ENCODE measurements at regions not wholly inside any gene's neighbourhood (a gene's known extent, or its start where the extent isn't known, plus 50 kb on each side); places are given as distances from the start of the nearest gene placed in this dataset.

DNA sequence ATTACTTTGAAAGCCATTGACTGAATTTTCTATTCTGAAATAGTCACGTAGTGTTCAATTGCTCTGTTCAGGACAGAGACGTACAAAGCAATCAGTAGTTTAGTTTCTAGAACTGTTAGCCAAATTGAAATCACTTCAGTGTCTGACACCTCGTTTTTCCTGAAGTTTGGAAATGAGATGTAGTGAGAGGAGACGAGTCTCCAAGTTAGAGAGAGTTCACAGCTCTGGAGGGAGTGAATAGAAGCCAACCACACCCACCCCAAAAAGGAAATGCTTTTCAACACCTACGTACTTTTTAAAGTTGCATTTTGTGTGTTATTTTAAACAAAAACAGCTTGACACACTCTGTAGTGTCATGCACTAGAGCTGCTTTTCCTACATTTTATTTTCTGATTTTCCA is 296.0 kb downstream of the ADGRG6 start:
- H3K4me1 Mint-ChIP-seq: peaks cover 14% of the 10 kb centered on the region
- no peak overlapping the region for H3K4me3 Mint-ChIP-seq
- H3K36me3 Mint-ChIP-seq: no peaks in the 10 kb centered on the region
- H3K9me3 Mint-ChIP-seq: peaks cover 12% of the 10 kb centered on the region
- H3K27ac Mint-ChIP-seq: no peak overlapping the region
- H3K27me3 Mint-ChIP-seq: no peaks in the 10 kb centered on the region

DNA sequence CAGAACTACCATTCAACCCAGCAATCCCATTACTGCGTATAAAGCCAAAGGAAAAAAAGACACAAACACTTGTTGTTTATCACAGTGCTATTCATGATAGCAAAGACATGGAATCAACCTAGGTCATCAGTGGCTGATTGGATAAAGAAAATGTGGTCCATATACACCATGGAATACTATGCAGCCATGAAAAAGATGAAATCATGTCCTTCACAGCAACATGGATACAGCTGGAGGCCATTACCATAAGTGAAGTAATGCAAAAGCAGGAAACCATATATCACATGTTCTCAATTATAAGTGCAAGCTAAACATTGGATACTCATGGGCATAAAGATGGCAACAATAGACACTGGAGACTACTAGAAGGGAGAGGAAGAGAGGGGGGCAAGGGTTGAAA is 299.6 kb downstream of the ADGRG6 start:
- Mint-ChIP-seq H3K27ac (no peak overlapping the region), H3K9me3 (peaks cover 12% of the 10 kb centered on the region)

DNA sequence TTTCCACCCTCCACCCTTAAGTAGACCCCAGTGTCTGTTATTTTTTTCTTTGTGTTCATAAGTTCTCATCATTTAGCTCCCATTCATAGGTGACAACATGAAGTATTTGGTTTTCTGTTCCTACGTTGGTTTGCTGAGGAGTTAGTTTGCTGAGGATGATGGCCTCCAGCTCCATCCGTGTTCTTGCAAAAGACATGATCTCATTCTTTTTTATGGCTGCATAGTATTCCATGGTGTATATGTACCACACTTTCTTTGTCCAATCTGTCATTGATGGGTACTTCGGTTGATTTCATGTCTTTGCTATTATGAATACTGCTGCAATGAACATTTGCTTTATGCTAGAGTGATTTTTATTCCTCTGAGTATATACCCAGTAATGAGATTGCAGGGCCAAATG is 301.2 kb downstream of the ADGRG6 start:
- H3K27me3 Mint-ChIP-seq: no peaks in the 10 kb centered on the region
- H3K4me3 Mint-ChIP-seq: no peak overlapping the region
- no peak overlapping the region for H3K27ac Mint-ChIP-seq
- H3K4me1 Mint-ChIP-seq: peaks cover 16% of the 10 kb centered on the region
- H3K9me3 Mint-ChIP-seq: peaks cover 12% of the 10 kb centered on the region
- H3K36me3 Mint-ChIP-seq: no peaks in the 10 kb centered on the region

More for the DNA sequence above, 299.6 kb downstream of the ADGRG6 start:
- Mint-ChIP-seq H3K36me3 (no peaks in the 10 kb centered on the region), H3K27me3 (no peaks in the 10 kb centered on the region), H3K4me3 (no peak overlapping the region), H3K4me1 (peaks cover 27% of the 10 kb centered on the region)

DNA sequence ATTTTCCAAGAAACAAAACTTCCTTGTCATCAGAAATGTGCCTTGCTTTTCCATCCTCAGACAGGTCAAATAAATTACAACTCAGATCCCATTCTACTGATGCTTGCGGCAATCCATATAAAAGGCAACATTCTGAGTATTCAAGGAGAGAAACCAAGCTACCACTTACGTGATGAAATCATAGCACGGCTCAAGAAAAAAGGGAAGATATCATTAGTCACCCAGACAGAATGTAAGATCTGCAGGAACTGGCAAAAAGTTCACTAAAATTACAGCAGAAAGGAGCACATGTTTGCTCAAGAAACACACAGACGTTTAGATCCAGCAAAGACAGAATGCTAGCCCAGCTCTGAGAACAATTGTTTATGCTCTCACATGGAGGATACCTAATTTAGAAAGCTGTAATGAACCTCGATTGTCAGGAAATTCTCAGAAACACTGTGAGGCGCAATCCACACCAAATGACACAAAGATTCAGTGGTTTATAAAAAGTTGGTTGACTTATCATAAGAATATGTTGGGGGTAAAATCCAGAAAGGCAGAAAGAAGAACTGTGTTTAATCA is 304.2 kb downstream of the ADGRG6 start:
- H3K4me1 Mint-ChIP-seq: peaks cover 13% of the 10 kb centered on the region
- H3K36me3 Mint-ChIP-seq: no peaks in the 10 kb centered on the region
- H3K27ac Mint-ChIP-seq: no peak overlapping the region
- H3K27me3 Mint-ChIP-seq: no peaks in the 10 kb centered on the region
- no peak overlapping the region for H3K4me3 Mint-ChIP-seq
- peaks cover 9% of the 10 kb centered on the region for H3K9me3 Mint-ChIP-seq

DNA sequence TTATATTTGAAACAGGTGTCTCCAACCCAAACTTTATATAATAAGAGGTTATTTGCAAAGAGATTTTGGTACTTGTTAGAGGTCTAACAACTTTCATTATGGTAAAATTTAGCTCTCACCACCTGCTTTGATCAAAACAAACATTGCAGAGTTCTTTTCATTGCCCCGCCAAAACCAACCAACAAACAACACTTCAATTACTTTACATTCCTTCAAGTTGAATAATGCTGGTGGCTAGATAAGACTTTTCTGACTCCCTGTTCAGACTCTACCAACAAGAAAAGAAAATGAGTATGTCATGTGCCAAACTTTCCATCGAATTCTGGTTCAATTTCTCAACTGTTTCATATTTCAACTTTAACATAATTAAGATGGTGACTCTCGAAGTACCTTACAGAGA is 311.1 kb downstream of the ADGRG6 start:
- Mint-ChIP-seq H3K9me3 (no peaks in the 10 kb centered on the region), H3K27ac (no peak overlapping the region), H3K4me3 (no peak overlapping the region), H3K4me1 (peaks cover 3% of the 10 kb centered on the region), H3K27me3 (no peaks in the 10 kb centered on the region), H3K36me3 (no peaks in the 10 kb centered on the region)

- H3K4me3 Mint-ChIP-seq: no peak overlapping the region
Measured at GRCh38 chr6:142613981-142614380, 312.2 kb downstream of the ADGRG6 start.

DNA sequence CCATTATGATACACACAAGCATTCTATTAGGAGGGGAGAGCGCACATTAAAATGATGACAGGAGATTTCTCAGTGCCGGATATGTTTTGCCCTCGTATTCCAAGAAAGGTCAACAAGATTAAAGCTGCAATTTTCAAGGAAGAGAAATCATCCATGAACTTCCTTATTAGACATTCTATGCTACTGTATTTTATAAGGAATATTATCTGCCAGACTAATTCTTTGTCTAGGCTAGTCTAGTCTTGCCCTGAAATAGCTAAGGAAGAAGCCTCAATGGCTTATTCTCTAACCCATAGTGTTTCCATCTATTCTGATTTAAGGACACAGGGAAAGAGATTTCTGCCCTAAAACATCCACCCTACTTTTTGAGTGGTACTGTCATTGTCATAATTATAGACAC is 315.4 kb downstream of the ADGRG6 start:
- H3K9me3 Mint-ChIP-seq: no peaks in the 10 kb centered on the region
- H3K27me3 Mint-ChIP-seq: no peaks in the 10 kb centered on the region
- H3K4me1 Mint-ChIP-seq: peaks cover 3% of the 10 kb centered on the region
- H3K36me3 Mint-ChIP-seq: no peaks in the 10 kb centered on the region
- H3K27ac Mint-ChIP-seq: no peak overlapping the region
- no peak overlapping the region for H3K4me3 Mint-ChIP-seq

More at GRCh38 chr6:142613981-142614380, 312.2 kb downstream of the ADGRG6 start:
- no peaks in the 10 kb centered on the region for H3K36me3 Mint-ChIP-seq
- H3K9me3 Mint-ChIP-seq: no peaks in the 10 kb centered on the region
- no peak overlapping the region for H3K27ac Mint-ChIP-seq
- no peaks in the 10 kb centered on the region for H3K27me3 Mint-ChIP-seq
- peaks cover 3% of the 10 kb centered on the region for H3K4me1 Mint-ChIP-seq

DNA sequence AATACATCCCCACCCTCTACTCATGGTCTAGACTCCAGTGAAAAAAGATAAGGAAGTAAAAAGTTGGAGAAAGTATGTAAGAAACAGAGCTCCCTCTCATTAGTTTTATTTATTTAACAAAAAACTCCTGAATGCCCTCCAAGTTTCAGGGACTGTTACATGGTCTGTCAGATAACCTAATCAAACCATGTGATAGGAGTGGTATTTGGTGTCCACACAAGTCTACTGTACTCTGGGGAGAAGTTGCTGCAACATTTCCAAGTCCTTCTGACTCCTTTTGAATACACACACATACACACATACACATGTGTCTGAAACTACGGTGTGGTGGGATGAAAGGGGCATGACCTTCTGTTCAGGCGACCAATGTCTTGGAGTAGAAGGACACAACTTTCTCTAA is 320.0 kb downstream of the ADGRG6 start:
- Mint-ChIP-seq H3K4me1 (no peaks in the 10 kb centered on the region), H3K27ac (no peak overlapping the region), H3K27me3 (no peaks in the 10 kb centered on the region), H3K36me3 (no peaks in the 10 kb centered on the region), H3K9me3 (no peaks in the 10 kb centered on the region), H3K4me3 (no peak overlapping the region)

DNA sequence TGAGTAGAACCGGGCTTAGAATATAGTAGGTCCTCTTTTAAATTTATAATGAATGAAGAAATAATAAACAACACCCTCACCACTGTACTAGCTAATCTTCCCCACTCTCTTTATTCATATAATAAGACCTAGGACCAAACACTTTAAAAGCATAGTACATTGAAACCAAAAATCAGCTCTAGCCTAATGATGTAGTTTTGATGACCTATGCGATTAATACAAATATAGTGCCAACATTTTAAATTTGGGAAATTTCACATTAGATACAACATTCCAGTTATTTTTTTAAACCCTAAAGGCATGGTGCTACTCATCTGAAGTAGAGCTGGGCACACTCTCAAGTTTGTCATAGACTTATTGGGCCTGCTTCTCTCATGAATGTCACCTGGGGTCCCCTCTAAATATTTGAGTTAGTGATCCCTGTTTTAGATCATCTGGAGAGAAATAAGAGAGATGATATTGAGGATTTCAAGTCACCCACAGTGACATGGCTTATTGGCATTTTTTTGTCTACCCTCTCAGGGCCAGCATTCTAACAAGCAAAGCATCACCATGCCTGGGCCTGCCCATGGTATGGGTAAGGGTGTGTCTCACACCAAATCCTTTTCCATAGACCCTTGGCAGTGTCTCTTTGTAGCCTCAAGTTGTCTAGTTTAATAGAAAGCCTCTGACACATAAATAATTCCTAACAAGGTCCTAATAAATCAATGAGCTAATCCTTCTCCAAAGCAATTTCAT is 319.8 kb downstream of the HIVEP2 start:
- Mint-ChIP-seq H3K27ac (no peak overlapping the region), H3K36me3 (no peaks in the 10 kb centered on the region), H3K9me3 (no peaks in the 10 kb centered on the region), H3K4me1 (no peaks in the 10 kb centered on the region), H3K4me3 (no peak overlapping the region), H3K27me3 (no peaks in the 10 kb centered on the region)

DNA sequence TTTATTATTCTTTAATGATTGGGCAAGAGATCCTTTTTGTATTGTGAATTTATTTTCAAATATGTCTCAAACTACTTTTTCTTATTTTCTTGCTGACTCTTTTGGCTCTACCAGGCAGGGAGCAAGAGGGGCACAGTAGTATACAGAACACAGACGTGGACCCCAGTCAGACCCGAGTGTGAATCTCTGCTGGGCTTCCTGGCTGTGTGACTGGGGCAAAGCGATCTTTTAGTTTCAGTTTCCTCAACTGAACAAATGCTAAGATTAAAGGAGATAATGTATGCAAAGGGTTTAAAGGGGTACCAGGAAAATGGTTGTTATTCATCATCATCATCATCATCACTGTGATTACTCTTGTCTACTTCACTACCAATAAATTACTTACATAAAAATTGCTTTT is 317.5 kb downstream of the HIVEP2 start:
- Mint-ChIP-seq H3K9me3 (no peaks in the 10 kb centered on the region), H3K27ac (peak overlapping the region; percentile 26), H3K27me3 (no peaks in the 10 kb centered on the region), H3K4me3 (peak overlapping the region; percentile 45), H3K4me1 (peaks cover 12% of the 10 kb centered on the region), H3K36me3 (no peaks in the 10 kb centered on the region)

GRCh38 chr6:142631517-142632385 is 313.2 kb downstream of the HIVEP2 start:
- Mint-ChIP-seq H3K4me1 (peaks cover 23% of the 10 kb centered on the region), H3K27ac (no peak overlapping the region), H3K27me3 (no peaks in the 10 kb centered on the region), H3K4me3 (no peak overlapping the region), H3K36me3 (no peaks in the 10 kb centered on the region), H3K9me3 (no peaks in the 10 kb centered on the region)

DNA sequence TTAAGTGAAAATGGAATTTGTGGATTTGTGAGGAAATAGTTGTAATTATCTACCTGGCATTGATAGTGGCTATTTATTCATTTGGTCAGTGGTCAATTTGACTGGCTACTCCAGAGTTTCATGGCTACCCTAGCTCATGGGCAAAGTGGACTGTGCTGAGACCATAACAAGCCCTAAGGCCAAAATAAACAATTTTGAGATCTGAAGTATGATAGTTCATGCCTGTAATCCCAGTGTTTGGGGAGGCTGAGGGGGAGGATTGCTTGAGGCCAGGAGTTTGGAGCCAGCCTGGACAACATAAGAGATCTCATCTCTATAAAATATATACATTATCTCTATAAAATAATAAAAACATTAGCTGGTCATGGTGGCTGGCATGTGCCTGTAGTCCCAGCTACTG is 311.7 kb downstream of the HIVEP2 start:
- no peaks in the 10 kb centered on the region for H3K27me3 Mint-ChIP-seq
- H3K36me3 Mint-ChIP-seq: no peaks in the 10 kb centered on the region
- no peaks in the 10 kb centered on the region for H3K9me3 Mint-ChIP-seq
- peaks cover 23% of the 10 kb centered on the region for H3K4me1 Mint-ChIP-seq
- H3K4me3 Mint-ChIP-seq: no peak overlapping the region
- no peak overlapping the region for H3K27ac Mint-ChIP-seq

DNA sequence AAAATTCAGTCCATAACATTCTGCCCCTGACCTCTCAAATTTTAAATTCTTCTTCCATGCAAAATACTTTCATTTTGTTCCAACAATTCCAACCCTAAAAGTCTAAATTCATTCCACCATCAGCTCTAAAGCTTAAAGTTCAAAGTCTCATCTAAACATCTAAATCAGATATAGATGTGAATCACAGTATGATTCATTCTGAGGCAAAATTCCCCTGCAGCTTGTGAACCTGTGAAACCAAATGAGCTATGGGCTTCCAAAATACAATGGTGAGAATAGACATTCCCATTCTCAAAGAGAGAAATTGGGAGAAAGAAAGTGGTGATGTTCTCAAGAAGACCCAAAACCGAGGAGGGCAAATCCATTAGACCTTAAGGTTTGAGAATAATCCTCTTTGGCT is 309.8 kb downstream of the HIVEP2 start:
- no peak overlapping the region for H3K27ac Mint-ChIP-seq
- H3K27me3 Mint-ChIP-seq: no peaks in the 10 kb centered on the region
- H3K36me3 Mint-ChIP-seq: no peaks in the 10 kb centered on the region
- H3K4me1 Mint-ChIP-seq: peaks cover 23% of the 10 kb centered on the region
- no peaks in the 10 kb centered on the region for H3K9me3 Mint-ChIP-seq
- no peak overlapping the region for H3K4me3 Mint-ChIP-seq

DNA sequence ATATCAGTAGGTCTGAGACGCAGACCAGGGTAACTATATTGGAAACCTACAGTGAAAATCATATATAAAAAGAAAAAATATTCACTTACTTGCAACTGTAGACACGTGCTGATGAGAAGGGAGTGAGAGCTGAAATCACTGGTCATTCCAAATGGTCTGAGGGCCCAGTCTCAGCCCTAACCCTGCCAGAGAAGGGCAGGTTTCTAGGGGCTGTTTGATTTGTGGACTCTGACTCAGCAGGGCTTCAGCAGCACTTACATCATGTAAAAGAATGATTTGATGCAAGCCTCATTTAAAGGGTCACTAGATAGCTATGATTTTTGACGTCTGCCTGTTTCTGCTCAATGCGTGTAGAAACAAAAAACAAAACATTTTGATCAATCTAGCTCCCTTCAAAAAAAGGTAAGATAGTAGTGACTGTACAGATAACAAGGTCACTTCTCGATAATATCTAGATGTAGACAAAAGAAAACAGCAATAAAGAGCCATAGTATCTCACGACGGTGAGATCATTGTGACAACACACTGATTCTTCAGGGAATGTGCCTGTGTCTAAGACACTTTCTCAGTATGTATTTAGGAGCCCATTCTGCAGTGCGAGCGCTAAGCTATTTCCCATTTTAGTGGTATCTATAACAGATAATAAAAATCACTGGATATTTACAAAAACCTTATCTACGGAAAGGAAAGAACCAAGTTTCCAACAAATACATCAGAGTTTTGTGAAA is 307.2 kb downstream of the HIVEP2 start:
- Mint-ChIP-seq H3K4me3 (no peak overlapping the region), H3K36me3 (no peaks in the 10 kb centered on the region), H3K4me1 (peaks cover 11% of the 10 kb centered on the region), H3K27me3 (no peaks in the 10 kb centered on the region), H3K9me3 (no peaks in the 10 kb centered on the region), H3K27ac (no peak overlapping the region)

DNA sequence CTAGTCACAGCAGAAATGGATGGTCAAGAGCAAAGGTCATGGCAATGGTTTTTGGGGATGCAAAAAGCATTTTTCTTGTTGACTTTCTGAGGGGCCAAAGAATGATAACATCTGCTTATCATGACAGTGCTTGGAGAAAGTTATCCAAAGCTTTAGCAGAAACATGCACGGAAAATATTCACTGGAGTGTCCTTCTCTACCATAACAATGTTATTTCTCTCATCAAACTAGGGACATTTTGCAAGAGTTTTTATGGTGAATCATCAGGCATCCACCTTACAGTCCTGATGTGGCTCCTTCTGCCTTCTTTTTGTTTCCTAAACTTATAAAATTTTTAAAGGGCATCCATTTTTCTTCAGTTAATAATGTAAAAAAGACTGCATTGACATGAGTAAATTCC is 302.3 kb downstream of the HIVEP2 start:
- Mint-ChIP-seq H3K4me1 (no peaks in the 10 kb centered on the region), H3K4me3 (no peak overlapping the region), H3K27ac (no peak overlapping the region), H3K36me3 (no peaks in the 10 kb centered on the region), H3K9me3 (no peaks in the 10 kb centered on the region), H3K27me3 (no peaks in the 10 kb centered on the region)

All from activated naive CD4-positive, alpha-beta T cell treated with anti-CD3 and anti-CD28 coated beads, Interleukin-2, amount 50 U/mL, for 24 hours (primary cell).